Fibroblast of lung (primary cell): ENCODE measurements at regions not wholly inside any gene's neighbourhood (a gene's known extent, or its start where the extent isn't known, plus 50 kb on each side); places are given as distances from the start of the nearest gene placed in this dataset.

Source experiments
- EZH2 ChIP-seq: IDR thresholded peaks from 2 replicates; pipeline ENCODE4 v1.5.1; 2012; ENCODE audit warnings: low read length, control low read depth, mild to moderate bottlenecking; ENCODE audit errors: missing control alignments
- TF ChIP-seq, protein P1 (sequence below), 2 donors: IDR thresholded peaks in 1 of 2; conservative IDR thresholded peaks in 1 of 2; 1 replicate in 1 of 2; 2 replicates in 1 of 2; pipeline ENCODE4 v1.5.1; 2011 to 2012; ENCODE audit warnings: low read length in 2 of 2, control low read depth in 1 of 2, inconsistent platforms in 1 of 2, low read depth in 1 of 2, mild to moderate bottlenecking in 1 of 2

DNA sequence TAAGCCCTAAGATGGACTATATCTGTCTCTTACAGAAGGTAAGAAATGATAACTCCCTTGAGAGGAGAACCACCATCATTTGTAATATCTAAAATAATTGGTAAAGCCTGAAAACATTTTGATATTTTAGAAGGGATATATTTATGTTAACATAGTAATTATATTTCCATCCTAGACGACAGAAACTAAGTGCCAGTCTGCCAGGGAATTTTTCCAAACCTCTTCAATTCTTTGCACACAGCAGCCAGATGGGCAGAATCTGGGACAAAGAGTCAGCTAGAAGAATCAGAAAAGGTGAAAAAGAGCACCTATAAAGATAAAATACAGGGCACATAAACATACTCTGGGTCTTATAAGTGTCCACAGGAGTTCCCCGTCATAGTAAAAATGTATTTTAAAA lies 70.0 kb upstream of the CBLB start:
- TF ChIP-seq, protein P1, sequence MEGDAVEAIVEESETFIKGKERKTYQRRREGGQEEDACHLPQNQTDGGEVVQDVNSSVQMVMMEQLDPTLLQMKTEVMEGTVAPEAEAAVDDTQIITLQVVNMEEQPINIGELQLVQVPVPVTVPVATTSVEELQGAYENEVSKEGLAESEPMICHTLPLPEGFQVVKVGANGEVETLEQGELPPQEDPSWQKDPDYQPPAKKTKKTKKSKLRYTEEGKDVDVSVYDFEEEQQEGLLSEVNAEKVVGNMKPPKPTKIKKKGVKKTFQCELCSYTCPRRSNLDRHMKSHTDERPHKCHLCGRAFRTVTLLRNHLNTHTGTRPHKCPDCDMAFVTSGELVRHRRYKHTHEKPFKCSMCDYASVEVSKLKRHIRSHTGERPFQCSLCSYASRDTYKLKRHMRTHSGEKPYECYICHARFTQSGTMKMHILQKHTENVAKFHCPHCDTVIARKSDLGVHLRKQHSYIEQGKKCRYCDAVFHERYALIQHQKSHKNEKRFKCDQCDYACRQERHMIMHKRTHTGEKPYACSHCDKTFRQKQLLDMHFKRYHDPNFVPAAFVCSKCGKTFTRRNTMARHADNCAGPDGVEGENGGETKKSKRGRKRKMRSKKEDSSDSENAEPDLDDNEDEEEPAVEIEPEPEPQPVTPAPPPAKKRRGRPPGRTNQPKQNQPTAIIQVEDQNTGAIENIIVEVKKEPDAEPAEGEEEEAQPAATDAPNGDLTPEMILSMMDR (conservative IDR thresholded peaks at IDR 0.05 in 1 of 2, IDR thresholded peaks at IDR 0.05 in 1 of 2; ENCODE audit: low read depth in 1 of 2, low read length in 2 of 2), result no peak
- no peak for TF ChIP-seq EZH2
